TTC549 (cell line): ENCODE measurements at regions not wholly inside any gene's neighbourhood (a gene's known extent, or its start where the extent isn't known, plus 50 kb on each side); places are given as distances from the start of the nearest gene placed in this dataset.
A peak's percentile ranks its signal among the peaks of the same experiment; 100 is the strongest.
"Not testable (repeated sequence)": the region's sequence is repeated elsewhere in the genome, so short reads cannot be mapped to it uniquely, and the experiment has no call there.

ENCODE experiments used
- FAIRE-seq: peaks from 2 replicates; lab custom pipeline; 2012; peaks lifted over from hg19 to GRCh38; lab: Jason Lieb, UNC

- no peak for FAIRE-seq
Observed at GRCh38 chr5:102048940-102049339, 247.1 kb downstream of the SLCO4C1 start.

GRCh38 chr5:102047073-102047472 lies 249.0 kb downstream of the SLCO4C1 start:
- not testable (repeated sequence) for FAIRE-seq

- FAIRE-seq = no peak
Observed at GRCh38 chr5:102040326-102040725, 255.8 kb downstream of the SLCO4C1 start.

GRCh38 chr5:102036927-102037326 lies 259.2 kb downstream of the SLCO4C1 start:
- no peak for FAIRE-seq

GRCh38 chr5:102031711-102032110 lies 264.4 kb downstream of the SLCO4C1 start:
- FAIRE-seq = no peak

- FAIRE-seq = no peak
Observed at GRCh38 chr5:102018690-102019089, 277.4 kb downstream of the SLCO4C1 start.

- FAIRE-seq = no peak
Observed at GRCh38 chr5:102018279-102018678, 277.8 kb downstream of the SLCO4C1 start.

GRCh38 chr5:102014371-102014770 lies 281.7 kb downstream of the SLCO4C1 start:
- no peak for FAIRE-seq

GRCh38 chr5:102010644-102011043 lies 285.4 kb downstream of the SLCO4C1 start:
- FAIRE-seq = no peak

GRCh38 chr5:101997235-101997634 lies 298.8 kb downstream of the SLCO4C1 start:
- FAIRE-seq = no peak

GRCh38 chr5:101995585-101995984 lies 300.5 kb downstream of the SLCO4C1 start:
- no peak for FAIRE-seq

- FAIRE-seq = no peak
Observed at GRCh38 chr5:101991486-101991885, 304.6 kb downstream of the SLCO4C1 start.

GRCh38 chr5:101989659-101990058 lies 306.4 kb downstream of the SLCO4C1 start:
- FAIRE-seq = no peak

GRCh38 chr5:101977729-101978345 lies 318.2 kb downstream of the SLCO4C1 start:
- peak; percentile 78 for FAIRE-seq

GRCh38 chr5:101976933-101977332 lies 319.2 kb downstream of the SLCO4C1 start:
- no peak for FAIRE-seq

GRCh38 chr5:101969742-101970141 lies 326.3 kb downstream of the SLCO4C1 start:
- FAIRE-seq = no peak

GRCh38 chr5:101966476-101966875 lies 329.6 kb downstream of the SLCO4C1 start:
- FAIRE-seq = no peak

- no peak for FAIRE-seq
Observed at GRCh38 chr5:101955891-101956290, 340.2 kb downstream of the SLCO4C1 start.

GRCh38 chr5:101950019-101950418 lies 346.1 kb downstream of the SLCO4C1 start:
- FAIRE-seq = no peak

- no peak for FAIRE-seq
Observed at GRCh38 chr5:101948615-101949014, 347.5 kb downstream of the SLCO4C1 start.

- FAIRE-seq = no peak
Observed at GRCh38 chr5:101943784-101944183, 352.3 kb downstream of the SLCO4C1 start.

GRCh38 chr5:101942321-101942882 lies 353.7 kb downstream of the SLCO4C1 start:
- FAIRE-seq = no peak

- FAIRE-seq = no peak
Observed at GRCh38 chr5:101937041-101937440, 359.0 kb downstream of the SLCO4C1 start.

- FAIRE-seq = no peak
Observed at GRCh38 chr5:101935086-101935485, 361.0 kb downstream of the SLCO4C1 start.
